Endothelial cell of umbilical vein (primary cell): ENCODE measurements at regions not wholly inside any gene's neighbourhood (a gene's known extent, or its start where the extent isn't known, plus 50 kb on each side); places are given as distances from the start of the nearest gene placed in this dataset.

ENCODE experiments used
- BruUV-seq: library from RNA; stranded (reverse); fragments of 400-500 nt; replicated peaks from 2 replicates; lab custom pipeline; 2021; lab: Mats Ljungman, UMichigan
- CTCF ChIA-PET: fragments of 300-600, 350-600 bp; sonication (Branson Sonifier 250); formaldehyde crosslinking; loops from one replicate; lab custom pipeline; 2021; ENCODE audit warnings: antibody characterized with exemption, inconsistent platforms; lab: Charles Lee
- POLR2A ChIA-PET: fragments of 300-600, 350-600 bp; sonication (Branson Sonifier 250); formaldehyde crosslinking; loops from one replicate; lab custom pipeline; 2021; ENCODE audit warnings: antibody characterized with exemption, inconsistent platforms; lab: Charles Lee
- DNase-seq: peaks from one replicate; pipeline ENCODE4 v3.0.0-alpha.2; 2011; ENCODE audit warnings: low read depth, low spot score
- FAIRE-seq: peaks from 2 replicates; lab custom pipeline; 2011; peaks lifted over from hg19 to GRCh38; lab: Jason Lieb, UNC
- H2AFZ ChIP-seq: 2 replicates; pipeline ENCODE4 v1.6.0; 2012; ENCODE audit warnings: low read depth, low read length, control low read depth, inconsistent platforms
- H3K27ac ChIP-seq: 2 replicates; pipeline ENCODE4 v1.5.1; 2011; ENCODE audit warnings: low read depth, mild to moderate bottlenecking, control low read depth, low read length, moderate library complexity; ENCODE audit not compliant: insufficient read depth
- H3K27me3 ChIP-seq, 2 experiments: 2 replicates each; pipeline versions ENCODE4 v1.6.0 to v1.6.1; 2011; ENCODE audit warnings: low read length in 2 of 2, mixed read lengths in 1 of 2; ENCODE audit not compliant: control insufficient read depth in 2 of 2, insufficient read depth in 2 of 2
- H3K36me3 ChIP-seq, 2 experiments: 2 replicates in 1 of 2; 3 replicates in 1 of 2; pipeline ENCODE4 v1.5.1; 2011; ENCODE audit warnings: low read length in 2 of 2, mild to moderate bottlenecking in 1 of 2, moderate library complexity in 1 of 2; ENCODE audit not compliant: control insufficient read depth in 2 of 2, insufficient read depth in 2 of 2; ENCODE audit errors: extremely low read depth in 1 of 2
- H3K4me1 ChIP-seq: 3 replicates; pipeline ENCODE4 v1.5.1; 2011; ENCODE audit warnings: mild to moderate bottlenecking, low read length; ENCODE audit not compliant: control insufficient read depth, insufficient read depth; ENCODE audit errors: extremely low read depth
- H3K4me2 ChIP-seq: 2 replicates; pipeline ENCODE4 v1.6.1; 2011; ENCODE audit warnings: low read length, control low read depth, mixed read lengths; ENCODE audit not compliant: insufficient read depth
- H3K4me3 ChIP-seq, 3 experiments: fragments of 200-600 bp in 1 of 3; sonication (generic), shearing (Covaris generic) in 1 of 3; replicated peaks in 1 of 3; 2 replicates each; pipeline ENCODE4 v1.5.1; 2011 to 2016; ENCODE audit warnings: control low read depth in 3 of 3, low read length in 3 of 3, mild to moderate bottlenecking in 2 of 3, inconsistent platforms in 1 of 3, low read depth in 1 of 3, moderate library complexity in 1 of 3; ENCODE audit not compliant: insufficient read depth in 1 of 3
- H3K79me2 ChIP-seq: 2 replicates; pipeline ENCODE4 v1.6.0; 2012; ENCODE audit warnings: low read length, inconsistent platforms; ENCODE audit not compliant: control insufficient read depth, insufficient read depth
- H3K9ac ChIP-seq: replicated peaks from 2 replicates; pipeline ENCODE3; 2011; ENCODE audit warnings: low read length, control low read depth; ENCODE audit not compliant: insufficient read depth; ENCODE audit errors: extremely low read depth
- H3K9me1 ChIP-seq: replicated peaks from 3 replicates; pipeline ENCODE4 v1.6.0; 2011; ENCODE audit warnings: mild to moderate bottlenecking, low read length; ENCODE audit not compliant: control insufficient read depth, insufficient read depth; ENCODE audit errors: extremely low read depth
- H3K9me3 ChIP-seq: replicated peaks from 2 replicates; pipeline ENCODE4 v1.5.1; 2012; ENCODE audit warnings: low read length, inconsistent platforms; ENCODE audit not compliant: control insufficient read depth, insufficient read depth
- H4K20me1 ChIP-seq: replicated peaks from 2 replicates; pipeline ENCODE3; 2011; ENCODE audit warnings: mild to moderate bottlenecking, low read length; ENCODE audit not compliant: control insufficient read depth, insufficient read depth; ENCODE audit errors: extremely low read depth
- CTCF ChIP-seq, 2 donors: IDR thresholded peaks; 1 replicate in 1 of 2; 2 replicates in 1 of 2; pipeline ENCODE4 v1.5.1; 2011; ENCODE audit warnings: low read length in 2 of 2, mild to moderate bottlenecking in 2 of 2, moderate library complexity in 2 of 2, control low read depth in 1 of 2, inconsistent platforms in 1 of 2, low read depth in 1 of 2; ENCODE audit not compliant: insufficient read depth in 1 of 2; ENCODE audit errors: extremely low read depth in 1 of 2
- EZH2 ChIP-seq: IDR thresholded peaks from 2 replicates; pipeline ENCODE4 v1.6.1; 2012; ENCODE audit warnings: borderline replicate concordance, low read depth, mild to moderate bottlenecking, moderate library complexity, low read length, inconsistent platforms; ENCODE audit not compliant: severe bottlenecking
- FOS ChIP-seq: IDR thresholded peaks from 2 replicates; pipeline ENCODE4 v1.6.1; 2011; ENCODE audit warnings: mild to moderate bottlenecking, low read length, moderate library complexity, borderline replicate concordance; ENCODE audit not compliant: insufficient read depth
- GATA2 ChIP-seq: IDR thresholded peaks from 2 replicates; pipeline ENCODE4 v1.7.0; 2011; ENCODE audit warnings: low read depth, mild to moderate bottlenecking, moderate library complexity, mixed read lengths, low read length; ENCODE audit not compliant: insufficient read length, insufficient read depth
- JUN ChIP-seq: IDR thresholded peaks from 2 replicates; pipeline ENCODE4 v1.6.1; 2011; ENCODE audit warnings: borderline replicate concordance, low read depth; ENCODE audit not compliant: insufficient read length, insufficient read depth
- MYC ChIP-seq: IDR thresholded peaks from one replicate; pipeline ENCODE4 v1.6.1; 2011; ENCODE audit warnings: mild to moderate bottlenecking, low read depth, low read length
- POLR2A ChIP-seq: IDR thresholded peaks from 2 replicates; pipeline ENCODE4 v1.6.1; 2012; ENCODE audit warnings: low read depth, mild to moderate bottlenecking, control low read depth, low read length
- POLR2AphosphoS5 ChIP-seq: IDR thresholded peaks from 2 replicates; pipeline ENCODE4 v1.6.1; 2012; ENCODE audit warnings: low read depth, mild to moderate bottlenecking, control low read depth, low read length, moderate library complexity; ENCODE audit not compliant: insufficient read depth
- dilution Hi-C: fragments of 300-500 bp; cut with MboI; formaldehyde crosslinking; loops from one replicate; pipeline ENCODE4 v1.15.0; 2019; ENCODE audit warnings: low sequenced_read_pairs; ENCODE audit not compliant: extremely low pct_ligation_motif_present
- intact Hi-C: fragments of 100-400 bp; cut with micrococcal nuclease; formaldehyde crosslinking; loops from one replicate; pipeline ENCODE4 v1.10.0; 2022
- TF ChIP-seq, protein P1 (sequence below): IDR thresholded peaks from 2 replicates; pipeline ENCODE4 v1.6.1; 2011; ENCODE audit not compliant: insufficient read depth, insufficient read length

DNA sequence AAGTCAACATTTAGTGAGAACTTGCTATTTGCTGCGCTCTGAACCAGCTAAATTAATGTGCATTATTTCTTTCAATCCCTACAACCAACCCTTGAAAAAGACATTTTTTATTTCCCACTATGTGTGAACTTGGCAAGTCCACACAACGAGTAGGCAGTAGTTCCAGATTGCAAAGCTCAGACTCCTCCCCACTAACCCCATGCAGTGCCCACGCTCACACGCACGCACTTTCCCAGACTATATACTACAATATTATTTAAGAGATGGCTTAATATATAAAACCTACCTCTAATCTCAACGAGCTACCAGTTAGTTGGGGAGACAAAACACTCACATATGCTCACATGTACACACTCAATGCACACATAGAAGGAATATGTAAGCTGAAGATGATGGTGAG lies 671.2 kb downstream of the LMO4 start:
- DNase-seq, result no peak
- H3K36me3 ChIP-seq, result no peaks in the 10 kb centered on the region
- no peaks in the 10 kb centered on the region for H3K27me3 ChIP-seq
- no peak overlapping the region for H3K4me3 ChIP-seq
- no peak overlapping the region for H3K27ac ChIP-seq
- H4K20me1 ChIP-seq, result no peaks in the 10 kb centered on the region
- H2AFZ ChIP-seq, result no peak overlapping the region
- dilution Hi-C loops, result no loop called here
- no peaks in the 10 kb centered on the region for H3K9me3 ChIP-seq
- no peak overlapping the region for H3K4me2 ChIP-seq
- intact Hi-C loops, result no loop called here
- H3K9me1 ChIP-seq, result no peaks in the 10 kb centered on the region
- FAIRE-seq, result no peak
- no peak overlapping the region for H3K9ac ChIP-seq
- no peak for TF ChIP-seq FOS
- no peak for TF ChIP-seq MYC
- TF ChIP-seq, protein P1, sequence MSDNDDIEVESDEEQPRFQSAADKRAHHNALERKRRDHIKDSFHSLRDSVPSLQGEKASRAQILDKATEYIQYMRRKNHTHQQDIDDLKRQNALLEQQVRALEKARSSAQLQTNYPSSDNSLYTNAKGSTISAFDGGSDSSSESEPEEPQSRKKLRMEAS, result no peak
- TF ChIP-seq GATA2, result no peak
- TF ChIP-seq EZH2, result no peak
- TF ChIP-seq CTCF (IDR thresholded peaks at IDR 0.05; ENCODE audit: extremely low read depth in 1 of 2, insufficient read depth in 1 of 2, low read depth in 1 of 2, low read length in 2 of 2), result no peak
- TF ChIP-seq POLR2AphosphoS5, result no peak
- no peak for TF ChIP-seq JUN
- no peak for TF ChIP-seq POLR2A
- CTCF ChIA-PET, result interaction anchor here (2.0 to 3.1 kb wide), 3 partner anchors 13 to 61 kb away, joined by 5 to 7 read pairs (median 6); no protein-coding TSS in a partner anchor
- POLR2A ChIA-PET, result no interaction called here
- H3K79me2 ChIP-seq, result no peaks in the 10 kb centered on the region
- no TSS peak for BruUV-seq
- peaks cover 10% of the 10 kb centered on the region for H3K4me1 ChIP-seq
